ENCODE measurements at regions not wholly inside any gene's neighbourhood (a gene's known extent, or its start where the extent isn't known, plus 50 kb on each side); places are given as distances from the start of the nearest gene placed in this dataset.

DNA sequence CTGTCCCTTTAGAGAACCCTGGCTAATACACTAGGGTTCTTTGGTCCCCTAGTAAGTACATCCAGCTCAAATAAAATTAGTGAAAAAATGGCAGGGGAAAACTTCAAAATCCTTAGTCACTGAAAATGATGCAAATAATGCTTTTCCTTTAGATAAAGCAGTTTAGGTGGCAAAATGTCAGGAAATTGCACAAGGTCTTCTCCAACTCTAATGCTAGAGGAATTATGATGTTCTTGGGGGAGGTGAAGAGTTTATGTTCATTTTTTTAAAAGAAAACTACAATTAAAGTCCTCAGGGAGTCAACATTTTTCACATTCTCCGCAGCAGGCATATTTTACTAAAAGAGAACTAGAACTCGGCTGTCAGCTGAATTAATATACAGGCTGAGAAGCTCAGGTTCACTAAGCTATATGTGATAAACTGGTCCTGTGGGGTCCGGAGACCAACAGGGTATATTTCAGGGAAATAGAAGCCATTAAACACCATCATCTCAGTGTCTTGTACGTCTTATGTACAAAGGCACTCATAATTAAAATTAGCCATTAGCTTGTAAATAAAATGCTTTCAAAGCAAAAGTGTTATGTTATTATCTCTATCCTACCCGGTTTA is 1164.7 kb upstream of the AUTS2 start:
- H3K27me3 ChIP-seq (ENCODE audit: insufficient read depth, low read length) = no peaks in the 10 kb centered on the region
- no peak for DNase-seq (ENCODE audit: insufficient read length, low spot score, missing footprints)
- no peaks in the 10 kb centered on the region for H3K9me3 ChIP-seq (ENCODE audit: low read depth, low read length)
- no peak overlapping the region for H3K4me2 ChIP-seq (ENCODE audit: insufficient read depth, low read length)
- H3K27ac ChIP-seq (ENCODE audit: low read depth, low read length) = peak overlapping the region; percentile 8
- H3K79me2 ChIP-seq (ENCODE audit: insufficient read depth, low read length) = no peaks in the 10 kb centered on the region
- TF ChIP-seq, protein P1, sequence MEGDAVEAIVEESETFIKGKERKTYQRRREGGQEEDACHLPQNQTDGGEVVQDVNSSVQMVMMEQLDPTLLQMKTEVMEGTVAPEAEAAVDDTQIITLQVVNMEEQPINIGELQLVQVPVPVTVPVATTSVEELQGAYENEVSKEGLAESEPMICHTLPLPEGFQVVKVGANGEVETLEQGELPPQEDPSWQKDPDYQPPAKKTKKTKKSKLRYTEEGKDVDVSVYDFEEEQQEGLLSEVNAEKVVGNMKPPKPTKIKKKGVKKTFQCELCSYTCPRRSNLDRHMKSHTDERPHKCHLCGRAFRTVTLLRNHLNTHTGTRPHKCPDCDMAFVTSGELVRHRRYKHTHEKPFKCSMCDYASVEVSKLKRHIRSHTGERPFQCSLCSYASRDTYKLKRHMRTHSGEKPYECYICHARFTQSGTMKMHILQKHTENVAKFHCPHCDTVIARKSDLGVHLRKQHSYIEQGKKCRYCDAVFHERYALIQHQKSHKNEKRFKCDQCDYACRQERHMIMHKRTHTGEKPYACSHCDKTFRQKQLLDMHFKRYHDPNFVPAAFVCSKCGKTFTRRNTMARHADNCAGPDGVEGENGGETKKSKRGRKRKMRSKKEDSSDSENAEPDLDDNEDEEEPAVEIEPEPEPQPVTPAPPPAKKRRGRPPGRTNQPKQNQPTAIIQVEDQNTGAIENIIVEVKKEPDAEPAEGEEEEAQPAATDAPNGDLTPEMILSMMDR (IDR thresholded peaks at IDR 0.05; ENCODE audit: extremely low read depth, low read depth, low read length) = no peak
- H2AFZ ChIP-seq (ENCODE audit: low read length) = no peak overlapping the region
- H3K4me1 ChIP-seq (ENCODE audit: insufficient read depth, low read length) = peaks cover 6% of the 10 kb centered on the region
- H4K20me1 ChIP-seq (ENCODE audit: insufficient read depth, low read length) = no peaks in the 10 kb centered on the region
- no peak overlapping the region for H3K4me3 ChIP-seq (ENCODE audit: insufficient read depth, low read length)
- H3K36me3 ChIP-seq (ENCODE audit: insufficient read depth, low read length) = no peaks in the 10 kb centered on the region

DNA sequence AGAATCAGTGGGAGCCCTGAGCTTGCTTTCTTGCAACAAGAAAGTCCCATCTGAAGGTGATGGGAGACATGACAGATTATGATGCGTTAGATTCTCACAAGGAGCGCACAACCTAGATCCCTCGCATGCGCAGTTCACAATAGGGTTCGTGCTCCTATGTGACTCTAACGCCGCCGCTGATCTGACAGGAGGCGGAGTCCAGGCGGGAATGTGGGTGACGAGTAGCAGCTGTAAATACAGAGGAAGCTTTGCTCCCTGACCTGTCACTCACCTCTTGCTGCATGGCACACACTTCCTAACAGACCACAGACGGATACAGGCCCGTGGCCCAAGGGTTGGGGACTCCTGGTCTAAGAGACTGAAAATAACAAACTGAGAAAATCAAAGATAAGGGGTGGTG is 1163.4 kb upstream of the AUTS2 start:
- H3K27ac ChIP-seq (ENCODE audit: low read depth, low read length) = no peak overlapping the region
- H3K4me3 ChIP-seq (ENCODE audit: insufficient read depth, low read length) = no peak overlapping the region
- no peak overlapping the region for H2AFZ ChIP-seq (ENCODE audit: low read length)
- no peaks in the 10 kb centered on the region for H4K20me1 ChIP-seq (ENCODE audit: insufficient read depth, low read length)
- no peak for DNase-seq (ENCODE audit: insufficient read length, low spot score, missing footprints)
- H3K4me1 ChIP-seq (ENCODE audit: insufficient read depth, low read length) = peaks cover 6% of the 10 kb centered on the region
- TF ChIP-seq, protein P1 (IDR thresholded peaks at IDR 0.05; ENCODE audit: extremely low read depth, low read depth, low read length) = no peak
- no peaks in the 10 kb centered on the region for H3K27me3 ChIP-seq (ENCODE audit: insufficient read depth, low read length)
- no peaks in the 10 kb centered on the region for H3K36me3 ChIP-seq (ENCODE audit: insufficient read depth, low read length)
- H3K4me2 ChIP-seq (ENCODE audit: insufficient read depth, low read length) = no peak overlapping the region
- H3K79me2 ChIP-seq (ENCODE audit: insufficient read depth, low read length) = no peaks in the 10 kb centered on the region
- no peaks in the 10 kb centered on the region for H3K9me3 ChIP-seq (ENCODE audit: low read depth, low read length)

DNA sequence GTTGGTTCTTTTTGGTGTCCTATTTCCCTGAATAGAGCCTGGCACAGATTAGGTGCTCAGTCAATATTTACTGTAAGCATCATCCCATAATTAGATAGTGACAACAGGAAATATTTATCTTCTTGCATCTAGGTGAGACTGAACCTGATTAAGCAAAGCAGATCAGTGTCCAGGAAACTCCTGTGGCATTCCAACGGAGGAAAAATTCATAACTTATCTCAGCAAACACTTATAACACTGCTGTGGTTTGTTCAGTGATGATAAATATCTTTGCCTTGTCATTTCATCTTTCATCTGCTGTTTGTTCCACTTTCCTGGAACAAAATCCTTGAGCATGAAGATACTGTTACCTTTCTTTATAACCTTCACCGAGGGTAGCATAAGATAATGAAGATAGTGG is 1160.3 kb upstream of the AUTS2 start:
- Histone ChIP-seq H2AFZ (ENCODE audit: low read length) (no peak overlapping the region), H3K4me2 (ENCODE audit: insufficient read depth, low read length) (no peak overlapping the region), H3K36me3 (ENCODE audit: insufficient read depth, low read length) (no peaks in the 10 kb centered on the region), H3K9me3 (ENCODE audit: low read depth, low read length) (no peaks in the 10 kb centered on the region), H3K27ac (ENCODE audit: low read depth, low read length) (no peak overlapping the region), H4K20me1 (ENCODE audit: insufficient read depth, low read length) (no peaks in the 10 kb centered on the region), H3K79me2 (ENCODE audit: insufficient read depth, low read length) (no peaks in the 10 kb centered on the region), H3K27me3 (ENCODE audit: insufficient read depth, low read length) (no peaks in the 10 kb centered on the region), H3K4me3 (ENCODE audit: insufficient read depth, low read length) (no peak overlapping the region), H3K4me1 (ENCODE audit: insufficient read depth, low read length) (no peaks in the 10 kb centered on the region)
- DNase-seq (ENCODE audit: insufficient read length, low spot score, missing footprints) = no peak
- TF ChIP-seq, protein P1 (IDR thresholded peaks at IDR 0.05; ENCODE audit: extremely low read depth, low read depth, low read length) = no peak

DNA sequence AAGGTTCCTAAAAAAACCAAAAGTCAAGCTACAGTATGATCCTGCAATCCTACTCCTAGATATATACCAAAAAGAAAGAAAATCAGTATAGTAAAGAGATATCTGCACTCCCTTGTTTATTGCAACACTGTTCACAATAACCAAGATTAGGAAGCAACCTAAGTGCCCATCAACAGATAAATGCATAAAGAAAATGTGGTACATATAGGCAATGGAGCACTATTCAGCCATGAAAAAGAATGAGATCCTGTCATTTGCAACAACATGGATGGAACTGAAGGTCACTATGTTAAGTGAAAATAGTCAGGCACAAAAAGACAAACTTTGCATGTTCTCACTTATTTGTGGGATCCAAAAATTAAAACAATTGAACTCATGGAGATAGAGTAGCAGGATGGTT is 1159.5 kb upstream of the AUTS2 start:
- Histone ChIP-seq H3K4me2 (ENCODE audit: insufficient read depth, low read length) (no peak overlapping the region), H3K79me2 (ENCODE audit: insufficient read depth, low read length) (no peaks in the 10 kb centered on the region), H3K36me3 (ENCODE audit: insufficient read depth, low read length) (no peaks in the 10 kb centered on the region), H3K27me3 (ENCODE audit: insufficient read depth, low read length) (no peaks in the 10 kb centered on the region), H3K9me3 (ENCODE audit: low read depth, low read length) (no peaks in the 10 kb centered on the region), H3K27ac (ENCODE audit: low read depth, low read length) (no peak overlapping the region), H2AFZ (ENCODE audit: low read length) (no peak overlapping the region), H3K4me3 (ENCODE audit: insufficient read depth, low read length) (no peak overlapping the region), H3K4me1 (ENCODE audit: insufficient read depth, low read length) (no peaks in the 10 kb centered on the region), H4K20me1 (ENCODE audit: insufficient read depth, low read length) (no peaks in the 10 kb centered on the region)
- no peak for DNase-seq (ENCODE audit: insufficient read length, low spot score, missing footprints)
- TF ChIP-seq, protein P1 (IDR thresholded peaks at IDR 0.05; ENCODE audit: extremely low read depth, low read depth, low read length) = no peak

All from osteoblast (primary cell).